GM12874 (cell line): ENCODE measurements at regions not wholly inside any gene's neighbourhood (a gene's known extent, or its start where the extent isn't known, plus 50 kb on each side); places are given as distances from the start of the nearest gene placed in this dataset.

Source experiments
- CTCF ChIP-seq: IDR thresholded peaks from 2 replicates; pipeline ENCODE4 v1.5.1; 2011; ENCODE audit warnings: low read depth, mild to moderate bottlenecking, control low read depth, low read length, moderate library complexity; ENCODE audit not compliant: insufficient read depth

GRCh38 chr13:26475176-26476110 is 82.0 kb upstream of the WASF3 start:
- no peak for TF ChIP-seq CTCF

- TF ChIP-seq CTCF, result no peak
Observed at GRCh38 chr13:26476111-26476781, 81.2 kb upstream of the WASF3 start.

GRCh38 chr13:26476782-26477142 is 80.7 kb upstream of the WASF3 start:
- no peak for TF ChIP-seq CTCF

- no peak for TF ChIP-seq CTCF
Observed at GRCh38 chr13:26477681-26478080, 79.8 kb upstream of the WASF3 start.

- TF ChIP-seq CTCF, result no peak
Observed at GRCh38 chr13:26480246-26480855, 77.1 kb upstream of the WASF3 start.

- peak; percentile 81 for TF ChIP-seq CTCF
Observed at GRCh38 chr13:26482451-26483197, 74.9 kb upstream of the WASF3 start.

GRCh38 chr13:26483546-26483945 is 73.9 kb upstream of the WASF3 start:
- no peak for TF ChIP-seq CTCF
